ENCODE measurements at regions not wholly inside any gene's neighbourhood (a gene's known extent, or its start where the extent isn't known, plus 50 kb on each side); places are given as distances from the start of the nearest gene placed in this dataset.

- DNase-seq (ENCODE audit: low read depth in 2 of 2) = no peak
Measured at GRCh38 chr12:25827141-25827540, 131.3 kb upstream of the RASSF8 start.

GRCh38 chr12:25827747-25828146, 130.7 kb upstream of the RASSF8 start:
- DNase-seq (ENCODE audit: low read depth in 2 of 2) = no peak

GRCh38 chr12:25828188-25828587, 130.3 kb upstream of the RASSF8 start:
- no peak for DNase-seq (ENCODE audit: low read depth in 2 of 2)

- no peak for DNase-seq (ENCODE audit: low read depth in 2 of 2)
Measured at GRCh38 chr12:25829192-25829591, 129.3 kb upstream of the RASSF8 start.

- DNase-seq (ENCODE audit: low read depth in 2 of 2) = no peak
Measured at GRCh38 chr12:25830456-25830855, 128.0 kb upstream of the RASSF8 start.

GRCh38 chr12:25833657-25834056, 124.8 kb upstream of the RASSF8 start:
- DNase-seq (ENCODE audit: low read depth in 2 of 2) = no peak

- DNase-seq (ENCODE audit: low read depth in 2 of 2) = no peak
Measured at GRCh38 chr12:25835385-25835784, 123.1 kb upstream of the RASSF8 start.

- DNase-seq (ENCODE audit: low read depth in 2 of 2) = no peak
Measured at GRCh38 chr12:25838007-25838406, 120.5 kb upstream of the RASSF8 start.

GRCh38 chr12:25839470-25839869, 119.0 kb upstream of the RASSF8 start:
- no peak for DNase-seq (ENCODE audit: low read depth in 2 of 2)

- DNase-seq (ENCODE audit: low read depth in 2 of 2) = no peak
Measured at GRCh38 chr12:25840678-25841465, 117.6 kb upstream of the RASSF8 start.

- DNase-seq (ENCODE audit: low read depth in 2 of 2) = no peak
Measured at GRCh38 chr12:25842254-25842653, 116.2 kb upstream of the RASSF8 start.

GRCh38 chr12:25843976-25844375, 114.5 kb upstream of the RASSF8 start:
- DNase-seq (ENCODE audit: low read depth in 2 of 2) = no peak

- DNase-seq (ENCODE audit: low read depth in 2 of 2) = no peak
Measured at GRCh38 chr12:25845415-25845814, 113.1 kb upstream of the RASSF8 start.

- no peak for DNase-seq (ENCODE audit: low read depth in 2 of 2)
Measured at GRCh38 chr12:25852792-25853191, 105.7 kb upstream of the RASSF8 start.

- no peak for DNase-seq (ENCODE audit: low read depth in 2 of 2)
Measured at GRCh38 chr12:25853316-25854095, 105.0 kb upstream of the RASSF8 start.

- DNase-seq (ENCODE audit: low read depth in 2 of 2) = no peak
Measured at GRCh38 chr12:25854991-25855390, 103.5 kb upstream of the RASSF8 start.

GRCh38 chr12:25855716-25856115, 102.8 kb upstream of the RASSF8 start:
- no peak for DNase-seq (ENCODE audit: low read depth in 2 of 2)

- no peak for DNase-seq (ENCODE audit: low read depth in 2 of 2)
Measured at GRCh38 chr12:25859976-25860375, 98.5 kb upstream of the RASSF8 start.

- DNase-seq (ENCODE audit: low read depth in 2 of 2) = no peak
Measured at GRCh38 chr12:25861226-25861625, 97.3 kb upstream of the RASSF8 start.

- no peak for DNase-seq (ENCODE audit: low read depth in 2 of 2)
Measured at GRCh38 chr12:25864306-25865276, 93.9 kb upstream of the RASSF8 start.

- no peak for DNase-seq (ENCODE audit: low read depth in 2 of 2)
Measured at GRCh38 chr12:25866586-25867378, 91.7 kb upstream of the RASSF8 start.
